Activated naive CD4-positive, alpha-beta T cell treated with anti-CD3 and anti-CD28 coated beads for 36 hours (primary cell): ENCODE measurements at regions not wholly inside any gene's neighbourhood (a gene's known extent, or its start where the extent isn't known, plus 50 kb on each side); places are given as distances from the start of the nearest gene placed in this dataset.

Experiments
- CTCF ChIA-PET: fragments of 350-600 bp; sonication (Branson Sonifier 250); formaldehyde crosslinking; loops from one replicate; lab custom pipeline; 2021; ENCODE audit warnings: antibody characterized with exemption; lab: Charles Lee
- DNase-seq: peaks from one replicate; pipeline ENCODE4 v3.0.0-alpha.2; 2020
- H3K27ac Mint-ChIP-seq: one replicate; pipeline ENCODE4 v1.8.0; 2021; ENCODE audit warnings: mild to moderate bottlenecking, mixed read lengths
- H3K27me3 Mint-ChIP-seq: one replicate; pipeline ENCODE4 v1.8.0; 2021; ENCODE audit warnings: low read depth, mixed read lengths
- H3K36me3 Mint-ChIP-seq: one replicate; pipeline ENCODE4 v1.8.0; 2021; ENCODE audit warnings: low read depth, mixed read lengths
- H3K4me1 Mint-ChIP-seq: one replicate; pipeline ENCODE4 v1.8.0; 2021; ENCODE audit warnings: low read depth, mixed read lengths
- H3K4me3 Mint-ChIP-seq: one replicate; pipeline ENCODE4 v1.8.0; 2021; ENCODE audit warnings: mild to moderate bottlenecking, moderate library complexity, mixed read lengths
- H3K9me3 Mint-ChIP-seq: one replicate; pipeline ENCODE4 v1.8.0; 2021; ENCODE audit warnings: mixed read lengths
- intact Hi-C: fragments of 100-400 bp; cut with micrococcal nuclease; formaldehyde crosslinking; loops from one replicate; pipeline ENCODE4 v1.15.1; 2023

DNA sequence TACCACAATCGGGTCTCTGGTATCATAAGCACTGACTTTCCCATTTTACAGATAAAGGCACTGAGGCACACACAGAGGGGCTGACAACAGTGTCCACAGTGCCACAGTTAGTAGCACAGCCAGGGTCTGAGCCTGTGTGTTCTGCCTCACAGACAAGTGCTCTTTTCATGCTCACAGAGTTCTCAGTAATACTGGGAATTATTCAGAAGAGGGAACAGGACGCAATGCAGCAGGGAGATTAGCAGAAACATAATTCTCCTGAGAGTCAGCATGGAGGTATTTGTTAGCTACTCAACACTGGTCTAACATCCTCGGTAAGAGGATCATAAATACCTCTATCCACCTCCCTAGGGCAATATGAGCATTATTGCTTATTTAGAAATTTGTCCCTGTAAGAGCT lies 219.3 kb upstream of the EEA1 start:
- DNase-seq: no peak
- CTCF ChIA-PET: no interaction called here
- Mint-ChIP-seq H3K27ac (no peak overlapping the region), H3K36me3 (no peaks in the 10 kb centered on the region), H3K4me1 (no peaks in the 10 kb centered on the region), H3K27me3 (peaks cover 2% of the 10 kb centered on the region), H3K9me3 (no peaks in the 10 kb centered on the region), H3K4me3 (no peak overlapping the region)
- intact Hi-C loops: no loop called here

DNA sequence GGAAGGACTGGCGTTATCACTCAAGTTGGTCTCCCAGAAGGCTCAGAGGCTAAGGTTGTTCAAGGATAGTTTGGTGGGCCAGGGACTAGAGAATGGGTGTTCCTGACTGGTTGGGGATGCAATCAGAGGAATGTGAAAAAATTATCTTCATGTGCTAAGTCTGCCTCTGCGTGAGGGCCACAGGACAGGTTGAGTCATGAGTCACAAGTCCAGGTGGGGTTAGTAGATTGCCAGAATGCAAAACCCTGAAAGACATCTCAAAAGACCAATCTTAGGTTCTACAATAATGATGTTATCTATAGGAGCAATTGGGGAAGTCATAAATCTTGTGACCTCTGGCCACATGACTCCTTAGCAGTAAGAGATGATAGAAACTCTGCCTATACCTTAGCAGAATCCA lies 220.1 kb upstream of the EEA1 start:
- no peaks in the 10 kb centered on the region for H3K36me3 Mint-ChIP-seq
- intact Hi-C loops: no loop called here
- H3K27ac Mint-ChIP-seq: no peak overlapping the region
- no peak for DNase-seq
- no peaks in the 10 kb centered on the region for H3K9me3 Mint-ChIP-seq
- CTCF ChIA-PET: no interaction called here
- no peaks in the 10 kb centered on the region for H3K4me1 Mint-ChIP-seq
- peaks cover 2% of the 10 kb centered on the region for H3K27me3 Mint-ChIP-seq
- H3K4me3 Mint-ChIP-seq: no peak overlapping the region

DNA sequence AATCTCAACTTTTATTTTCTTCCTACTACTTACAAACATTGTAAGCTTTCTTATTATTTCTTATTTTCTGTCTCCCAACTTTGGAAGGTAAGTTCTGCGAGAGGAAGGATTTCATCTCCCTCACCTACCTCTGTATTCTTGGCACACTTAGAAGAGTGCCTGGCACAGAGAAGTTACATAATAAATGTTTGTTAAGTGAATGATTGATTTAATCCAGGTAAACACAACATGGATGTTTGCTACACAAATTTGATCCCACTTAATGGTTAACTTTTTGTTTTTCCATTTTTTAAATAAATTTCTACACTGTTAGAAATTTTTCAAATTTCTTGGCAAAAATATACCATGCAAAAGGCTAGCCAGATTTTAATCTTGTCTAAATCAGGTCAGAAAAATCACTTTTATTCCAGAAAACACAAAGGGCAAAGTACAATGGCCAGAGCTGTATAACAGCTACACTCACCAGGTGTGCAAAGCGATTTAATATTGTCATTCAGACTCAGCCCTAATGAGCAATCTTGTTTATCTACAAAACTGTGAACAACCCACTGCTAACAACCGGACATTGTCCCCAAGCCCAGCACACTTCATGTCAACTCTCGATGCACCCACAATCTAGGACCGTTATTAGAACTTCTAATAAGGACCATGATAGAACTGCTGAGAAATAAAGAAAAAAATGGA lies 222.1 kb upstream of the EEA1 start:
- peaks cover 6% of the 10 kb centered on the region for H3K27me3 Mint-ChIP-seq
- CTCF ChIA-PET: no interaction called here

DNA sequence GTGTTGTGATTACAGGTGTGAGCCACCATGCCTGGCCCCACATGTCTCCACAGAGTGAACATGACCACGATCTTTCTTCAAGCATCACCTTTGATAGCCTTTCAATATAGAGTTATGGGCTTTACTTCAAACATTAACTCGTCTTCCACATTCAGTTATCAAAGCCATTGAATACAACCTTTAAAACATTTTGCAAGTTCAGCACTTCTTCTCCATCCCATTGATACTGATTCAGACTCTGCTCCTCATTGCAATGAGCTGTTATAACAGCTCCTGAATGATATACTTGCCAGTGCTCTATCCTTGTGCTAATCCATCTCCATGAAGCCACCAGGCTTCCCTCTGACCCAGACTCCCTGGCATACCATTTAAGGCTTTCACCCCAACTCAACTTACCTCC lies 223.5 kb upstream of the EEA1 start:
- intact Hi-C loops: no loop called here
- H3K27me3 Mint-ChIP-seq: peaks cover 8% of the 10 kb centered on the region
- peaks cover 3% of the 10 kb centered on the region for H3K9me3 Mint-ChIP-seq
- DNase-seq: no peak
- H3K36me3 Mint-ChIP-seq: no peaks in the 10 kb centered on the region
- no peak overlapping the region for H3K4me3 Mint-ChIP-seq
- no peaks in the 10 kb centered on the region for H3K4me1 Mint-ChIP-seq
- CTCF ChIA-PET: no interaction called here
- H3K27ac Mint-ChIP-seq: no peak overlapping the region

More for the DNA sequence above, 222.1 kb upstream of the EEA1 start:
- H3K4me1 Mint-ChIP-seq: no peaks in the 10 kb centered on the region
- no peaks in the 10 kb centered on the region for H3K36me3 Mint-ChIP-seq
- H3K27ac Mint-ChIP-seq: no peak overlapping the region
- no peak overlapping the region for H3K4me3 Mint-ChIP-seq
- intact Hi-C loops: no loop called here
- H3K9me3 Mint-ChIP-seq: no peaks in the 10 kb centered on the region
- no peak for DNase-seq

DNA sequence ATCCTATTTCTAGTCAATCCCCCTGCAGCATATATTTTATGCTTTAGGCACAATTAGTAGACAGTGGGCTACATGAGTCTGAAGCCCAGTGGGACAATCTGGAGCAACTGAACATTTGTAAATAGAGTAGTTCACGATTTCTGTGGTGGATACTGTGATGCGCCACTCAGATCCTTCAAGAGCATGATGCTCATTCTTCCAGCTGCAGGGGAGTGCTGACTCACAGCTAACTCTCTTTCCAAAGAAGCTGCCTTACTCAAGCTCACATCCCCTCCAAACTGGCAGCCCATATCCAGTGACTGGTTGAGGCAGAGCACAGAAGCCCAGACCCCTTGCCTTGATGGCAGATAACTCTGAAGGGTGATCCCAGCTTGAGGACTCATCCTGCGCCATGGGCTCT lies 224.2 kb upstream of the EEA1 start:
- CTCF ChIA-PET: no interaction called here
- intact Hi-C loops: no loop called here

DNA sequence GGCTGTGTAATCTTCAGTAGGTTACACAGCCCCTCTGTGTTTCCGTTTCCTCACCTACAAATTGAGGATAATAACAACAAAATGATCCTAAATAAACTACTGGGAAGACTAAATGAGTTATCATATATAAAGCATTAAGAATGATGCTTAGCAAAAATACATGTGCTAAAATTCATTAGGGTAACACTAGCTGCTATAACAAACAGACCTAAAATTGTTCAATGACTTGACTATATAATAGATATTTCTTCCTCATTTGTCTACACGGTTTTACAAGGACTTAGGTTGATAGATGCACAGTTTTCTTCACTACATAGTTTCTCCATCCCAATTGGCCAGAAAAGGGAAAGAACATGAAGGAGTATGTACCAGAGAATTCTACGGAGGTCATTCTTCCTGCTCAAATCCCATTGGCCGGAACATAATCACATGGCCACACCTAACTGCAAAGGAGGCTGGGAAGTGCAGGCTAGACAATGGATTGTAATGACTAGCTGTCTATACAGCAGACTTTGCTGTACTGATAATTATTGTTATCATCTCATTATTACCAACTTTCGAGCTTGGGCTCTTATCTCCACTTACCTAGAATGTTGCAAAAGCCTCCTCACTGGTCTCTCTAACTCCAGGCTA lies 223.5 kb upstream of the NUDT4 start:
- Mint-ChIP-seq H3K9me3 (peaks cover 11% of the 10 kb centered on the region), H3K27me3 (peaks cover 8% of the 10 kb centered on the region), H3K4me1 (no peaks in the 10 kb centered on the region), H3K27ac (no peak overlapping the region), H3K36me3 (no peaks in the 10 kb centered on the region), H3K4me3 (no peak overlapping the region)
- intact Hi-C loops: no loop called here
- no peak for DNase-seq
- CTCF ChIA-PET: interaction anchor here (1.3 kb wide), 1 partner anchor 57 kb away, joined by 6 read pairs; no protein-coding TSS in a partner anchor

More for the DNA sequence above, 224.2 kb upstream of the EEA1 start:
- no peak overlapping the region for H3K27ac Mint-ChIP-seq
- peaks cover 8% of the 10 kb centered on the region for H3K27me3 Mint-ChIP-seq
- no peaks in the 10 kb centered on the region for H3K4me1 Mint-ChIP-seq
- H3K9me3 Mint-ChIP-seq: peaks cover 7% of the 10 kb centered on the region
- no peaks in the 10 kb centered on the region for H3K36me3 Mint-ChIP-seq
- no peak overlapping the region for H3K4me3 Mint-ChIP-seq
- no peak for DNase-seq

DNA sequence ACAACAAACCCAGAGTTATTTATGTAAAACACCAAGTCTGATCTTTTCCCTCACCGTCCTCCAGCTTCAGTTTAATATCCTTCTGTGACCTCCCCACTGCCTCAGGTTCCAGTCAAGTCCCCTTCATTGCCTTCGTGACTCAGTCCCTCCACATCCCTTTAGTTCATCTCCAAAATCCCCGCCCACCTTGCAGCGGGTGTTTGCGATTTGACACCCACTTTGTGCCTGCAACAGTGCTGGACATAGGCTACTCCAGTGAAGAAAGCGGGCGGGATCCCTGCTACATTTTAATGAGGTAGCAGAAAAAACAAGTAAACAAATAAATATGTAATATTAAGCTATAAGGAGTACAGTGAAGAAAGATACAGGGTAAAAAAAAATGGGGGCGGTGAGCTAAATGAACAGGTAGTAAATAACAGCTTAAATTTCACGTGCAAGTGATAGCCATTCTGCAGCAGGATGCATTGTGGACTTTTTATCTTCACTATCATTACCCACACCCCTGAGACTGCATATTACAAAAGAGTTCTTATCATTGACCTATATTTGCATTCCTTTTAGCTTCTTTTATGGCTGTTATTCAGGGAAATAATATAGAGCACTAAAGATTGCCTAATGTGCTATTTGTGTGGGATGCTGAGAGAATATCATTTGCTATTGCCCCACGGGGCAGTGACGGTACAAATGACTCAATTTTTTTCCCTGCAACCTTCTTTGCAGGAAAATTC lies 222.8 kb upstream of the NUDT4 start:
- peaks cover 11% of the 10 kb centered on the region for H3K9me3 Mint-ChIP-seq
- peaks cover 8% of the 10 kb centered on the region for H3K27me3 Mint-ChIP-seq
- H3K27ac Mint-ChIP-seq: no peak overlapping the region
- no peaks in the 10 kb centered on the region for H3K36me3 Mint-ChIP-seq
- CTCF ChIA-PET: interaction anchor here (1.3 kb wide), 1 partner anchor 57 kb away, joined by 6 read pairs; no protein-coding TSS in a partner anchor
- H3K4me1 Mint-ChIP-seq: no peaks in the 10 kb centered on the region
- no peak overlapping the region for H3K4me3 Mint-ChIP-seq
- DNase-seq: no peak
- intact Hi-C loops: no loop called here

DNA sequence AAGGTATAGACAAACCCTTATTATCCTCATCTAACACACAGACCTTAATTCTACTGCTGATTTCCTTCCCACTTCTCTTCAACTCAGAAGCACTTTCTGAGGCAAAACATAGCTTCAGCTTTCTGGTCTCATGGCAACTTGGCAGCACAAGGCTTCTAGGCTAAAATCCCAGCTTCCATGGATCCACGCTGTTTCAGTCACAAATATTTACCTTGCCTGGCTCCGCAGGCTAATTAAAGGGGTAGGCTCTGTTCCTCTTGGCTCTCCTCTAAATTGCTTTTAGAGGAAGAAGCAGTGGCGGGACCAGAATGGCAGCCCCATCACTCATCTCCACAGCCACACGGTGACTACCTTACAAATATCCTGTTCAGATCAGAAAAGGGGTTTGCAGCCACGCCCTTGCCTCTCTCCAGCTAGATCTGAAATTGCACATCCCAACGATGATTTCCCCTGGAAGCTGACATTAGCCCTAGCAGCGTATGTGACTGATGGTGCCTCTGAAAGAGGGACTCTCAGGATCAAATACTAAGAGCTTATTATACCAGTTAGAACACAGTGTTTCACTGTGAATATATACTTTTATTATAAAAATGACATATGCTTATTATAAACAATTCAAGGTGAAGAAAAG lies 221.5 kb upstream of the NUDT4 start:
- intact Hi-C loops: no loop called here
- no peak overlapping the region for H3K4me3 Mint-ChIP-seq
- no peak for DNase-seq
- H3K9me3 Mint-ChIP-seq: peaks cover 11% of the 10 kb centered on the region
- CTCF ChIA-PET: no interaction called here
- peaks cover 8% of the 10 kb centered on the region for H3K27me3 Mint-ChIP-seq
- no peaks in the 10 kb centered on the region for H3K4me1 Mint-ChIP-seq
- H3K36me3 Mint-ChIP-seq: no peaks in the 10 kb centered on the region
- H3K27ac Mint-ChIP-seq: no peak overlapping the region

DNA sequence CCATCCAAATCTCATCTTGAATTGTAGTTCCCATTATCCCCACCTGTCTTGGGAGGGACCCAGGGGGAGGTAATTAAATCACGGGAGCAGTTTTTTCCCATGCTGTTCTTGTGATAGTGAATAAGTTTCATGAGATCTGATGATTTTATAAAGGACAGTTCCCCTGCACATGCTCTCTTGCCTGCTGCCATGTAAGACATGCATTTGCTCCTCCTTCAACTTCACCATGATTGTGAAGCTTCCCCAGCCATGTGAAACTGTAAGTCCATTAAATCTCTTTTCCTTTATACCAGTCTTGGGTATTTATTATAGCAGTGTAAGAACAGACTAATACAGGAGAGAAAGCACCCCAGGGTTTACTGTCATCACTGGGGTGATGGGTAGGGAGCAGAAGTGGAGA lies 220.4 kb upstream of the NUDT4 start:
- H3K4me1 Mint-ChIP-seq: no peaks in the 10 kb centered on the region
- no peak overlapping the region for H3K27ac Mint-ChIP-seq
- H3K36me3 Mint-ChIP-seq: no peaks in the 10 kb centered on the region
- DNase-seq: no peak
- CTCF ChIA-PET: no interaction called here
- intact Hi-C loops: no loop called here
- H3K9me3 Mint-ChIP-seq: peaks cover 11% of the 10 kb centered on the region
- H3K4me3 Mint-ChIP-seq: no peak overlapping the region
- peaks cover 8% of the 10 kb centered on the region for H3K27me3 Mint-ChIP-seq

DNA sequence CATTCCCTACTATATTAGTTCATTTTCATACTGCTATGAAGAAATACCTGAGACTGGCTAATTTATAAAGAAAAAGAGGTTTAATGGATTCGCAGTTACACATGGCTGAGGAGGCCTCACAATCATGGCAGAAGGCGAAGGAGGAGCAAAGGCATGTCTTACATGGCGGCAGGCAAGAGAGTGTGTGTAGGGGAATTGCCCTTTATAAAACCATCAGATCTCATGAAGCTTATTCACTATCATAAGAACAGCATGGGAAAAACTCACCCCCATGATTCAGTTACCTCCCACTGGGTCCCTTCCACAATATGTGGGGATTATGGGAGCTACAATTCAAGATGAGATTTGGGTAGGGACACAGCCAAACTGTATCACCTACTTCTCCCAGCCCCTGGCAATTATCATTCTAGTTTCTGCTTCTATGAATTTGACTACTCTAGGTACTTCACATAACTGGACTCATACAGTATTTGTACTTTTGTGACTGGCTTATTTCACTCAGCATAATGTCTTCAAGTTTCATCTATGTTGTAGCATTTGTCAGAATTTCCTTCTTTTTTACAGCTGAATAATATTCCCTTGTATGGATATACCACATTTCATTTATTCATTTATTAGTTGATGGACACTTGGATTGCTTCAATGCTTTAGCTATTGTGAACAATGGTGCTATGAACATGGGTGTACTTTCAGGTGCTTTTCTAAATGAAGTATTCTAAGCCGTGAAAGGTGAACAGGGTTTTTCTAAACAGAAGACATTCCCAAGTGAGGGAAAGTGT lies 219.5 kb upstream of the NUDT4 start:
- DNase-seq: no peak
- CTCF ChIA-PET: no interaction called here
- Mint-ChIP-seq H3K27me3 (peaks cover 10% of the 10 kb centered on the region), H3K4me1 (no peaks in the 10 kb centered on the region), H3K36me3 (no peaks in the 10 kb centered on the region), H3K27ac (no peak overlapping the region), H3K9me3 (peaks cover 11% of the 10 kb centered on the region), H3K4me3 (no peak overlapping the region)
- intact Hi-C loops: no loop called here

DNA sequence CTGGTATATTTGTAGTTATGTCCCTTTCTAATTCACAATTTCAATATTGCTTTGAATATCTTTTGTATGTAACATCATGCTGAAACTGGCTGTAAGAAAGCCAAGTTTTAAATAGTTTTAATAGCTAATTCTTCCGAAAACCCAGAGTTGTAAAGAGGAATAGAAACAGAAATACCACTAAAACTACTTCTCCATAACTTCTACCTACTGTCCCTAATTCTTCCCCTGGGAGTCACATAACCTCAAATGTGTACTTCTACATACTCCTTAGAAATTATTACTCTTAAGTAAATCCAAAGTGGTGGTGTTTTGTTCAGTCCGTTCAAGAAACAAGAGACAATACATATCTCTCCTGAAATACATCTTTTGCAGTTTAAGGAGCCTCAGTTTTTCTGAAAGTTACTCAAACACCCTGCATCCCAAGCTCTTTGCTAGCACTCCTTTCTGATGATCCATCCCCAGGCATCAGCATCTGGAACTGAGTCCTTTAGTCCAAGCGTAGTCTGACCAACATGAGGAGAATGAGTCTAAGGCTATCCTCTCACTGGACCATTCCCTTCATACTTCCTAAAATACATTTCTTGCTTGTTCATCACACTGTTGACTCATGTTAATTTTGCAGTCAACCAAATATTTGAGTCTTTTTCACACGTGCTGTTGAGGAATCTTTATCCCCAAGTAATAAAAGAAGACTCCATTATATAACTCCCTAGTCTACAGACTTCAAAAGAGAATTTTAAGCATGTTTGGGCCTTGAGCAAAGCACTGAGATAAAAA lies 214.3 kb upstream of the NUDT4 start:
- no peak overlapping the region for H3K4me3 Mint-ChIP-seq
- no peak for DNase-seq
- H3K9me3 Mint-ChIP-seq: peaks cover 3% of the 10 kb centered on the region
- intact Hi-C loops: no loop called here
- peaks cover 7% of the 10 kb centered on the region for H3K27me3 Mint-ChIP-seq
- no peak overlapping the region for H3K27ac Mint-ChIP-seq
- CTCF ChIA-PET: no interaction called here
- H3K4me1 Mint-ChIP-seq: peaks cover 17% of the 10 kb centered on the region
- H3K36me3 Mint-ChIP-seq: no peaks in the 10 kb centered on the region
